Psoas muscle (tissue), 7 donors: ENCODE measurements at regions not wholly inside any gene's neighbourhood (a gene's known extent, or its start where the extent isn't known, plus 50 kb on each side); places are given as distances from the start of the nearest gene placed in this dataset.

Source experiments
- ATAC-seq, 4 donors: fragments of 200-7000 bp; cut with Tn5 transposase; one replicate each; pipeline ENCODE4 v1.9.1; 2020; ENCODE audit warnings: moderate library complexity in 3 of 4, mild to moderate bottlenecking in 2 of 4
- DNase-seq, 2 donors: peaks; one replicate each; pipeline ENCODE4 v3.0.0-alpha.2; 2020
- H3K27ac ChIP-seq: fragments of 200-600 bp; one replicate; pipeline ENCODE4 v1.8.0; 2022
- H3K27me3 ChIP-seq, 3 donors: fragments of 200-600 bp in 1 of 3; one replicate each; pipeline versions ENCODE4 v1.6.1 to v1.8.0; 2013 to 2022; ENCODE audit warnings: low read length in 2 of 3, mild to moderate bottlenecking in 2 of 3, moderate library complexity in 1 of 3; ENCODE audit not compliant: insufficient read depth in 3 of 3
- H3K36me3 ChIP-seq, 2 donors: fragments of 200-600 bp in 1 of 2; one replicate each; pipeline versions ENCODE4 v1.6.1 to v1.8.0; 2013 to 2022; ENCODE audit warnings: low read depth in 1 of 2, mild to moderate bottlenecking in 1 of 2, moderate library complexity in 1 of 2; ENCODE audit not compliant: insufficient read depth in 1 of 2
- H3K4me1 ChIP-seq: fragments of 200-600 bp; one replicate; pipeline ENCODE4 v1.8.0; 2022
- H3K4me3 ChIP-seq: fragments of 200-600 bp; one replicate; pipeline ENCODE4 v1.8.0; 2022; ENCODE audit warnings: mild to moderate bottlenecking
- H3K9me3 ChIP-seq: fragments of 200-600 bp; one replicate; pipeline ENCODE4 v1.8.0; 2022
- CTCF ChIP-seq: fragments of 200-600 bp; IDR thresholded peaks from one replicate; pipeline ENCODE4 v1.8.0; 2022; ENCODE audit warnings: antibody characterized with exemption
- WGBS, 3 donors: extraction: QIAGEN DNeasy Blood & Tissue Kit; methylation state at CpG; one replicate each; pipeline versions ENCODE4 v1.1.6 to v1.1.7; 2013; 5-methylcytosine and 5-hydroxymethylcytosine counted together
- intact Hi-C, 2 donors: fragments of 100-400 bp; cut with DNase I; formaldehyde crosslinking; loops; one replicate each; pipeline versions ENCODE4 v1.11.0 to v1.14.2; 2022
- donor health status: healthy with polysubstance abuse.
- donor health status: DM: no; HTN: no; CAD: no; lungs with moderate emphysema.
- donor health status: Bipolar disorder and iron deficiency.
- donor health status: healthy.
- donor health status: DM: yes; HTN: yes; CAD: no.
- donor health status: DM: no; HTN: no; CAD: no.
- donor health status: DM: yes; HTN: yes; CAD: no.

GRCh38 chr18:54509793-54510192, 81.3 kb upstream of the DYNAP start:
- no peak for DNase-seq
- Histone ChIP-seq H3K27me3 (no peaks in the 10 kb centered on the region), H3K4me1 (no peaks in the 10 kb centered on the region), H3K9me3 (no peaks in the 10 kb centered on the region), H3K36me3 (no peaks in the 10 kb centered on the region), H3K27ac (no peak overlapping the region), H3K4me3 (no peak overlapping the region)
- TF ChIP-seq CTCF: no peak
- intact Hi-C loops: no loop called here
- ATAC-seq: no peak
- WGBS, 3 donors: 57 to 69% (median 61%) methylated on average over 2 of the region's 2 CpGs

GRCh38 chr18:54515149-54515548, 75.9 kb upstream of the DYNAP start:
- no peak for DNase-seq
- 47 to 50% (median 49%) methylated on average over 2 of the region's 2 CpGs for WGBS, 3 donors
- Histone ChIP-seq H3K27ac (no peak overlapping the region), H3K27me3 (no peaks in the 10 kb centered on the region), H3K36me3 (no peaks in the 10 kb centered on the region), H3K4me3 (no peak overlapping the region), H3K9me3 (no peaks in the 10 kb centered on the region), H3K4me1 (no peaks in the 10 kb centered on the region)
- no peak for TF ChIP-seq CTCF
- intact Hi-C loops: no loop called here
- ATAC-seq: no peak

- no peak overlapping the region for H3K4me3 ChIP-seq
- intact Hi-C loops: no loop called here
- 83 to 92% (median 89%) methylated on average over 5 of the region's 5 CpGs for WGBS, 3 donors
- no peaks in the 10 kb centered on the region for H3K36me3 ChIP-seq
- no peak for DNase-seq
- H3K4me1 ChIP-seq: no peaks in the 10 kb centered on the region
- no peaks in the 10 kb centered on the region for H3K27me3 ChIP-seq
- no peak overlapping the region for H3K27ac ChIP-seq
- no peak for ATAC-seq
- H3K9me3 ChIP-seq: no peaks in the 10 kb centered on the region
- no peak for TF ChIP-seq CTCF
These were observed 73.5 kb upstream of the DYNAP start for GRCh38 chr18:54517521-54517920.

- intact Hi-C loops: no loop called here
- WGBS, 3 donors: 77 to 88% (median 79%) methylated on average over 1 of the region's 1 CpG
- TF ChIP-seq CTCF: no peak
- ATAC-seq (no peak), DNase-seq (no peak)
- H3K9me3 ChIP-seq: no peaks in the 10 kb centered on the region
- H3K27me3 ChIP-seq: no peaks in the 10 kb centered on the region
- no peaks in the 10 kb centered on the region for H3K36me3 ChIP-seq
- no peaks in the 10 kb centered on the region for H3K4me1 ChIP-seq
- H3K27ac ChIP-seq: no peak overlapping the region
- no peak overlapping the region for H3K4me3 ChIP-seq
These were observed 69.2 kb upstream of the DYNAP start for GRCh38 chr18:54521846-54522245.

- intact Hi-C loops: no loop called here
- WGBS, 3 donors: 32 to 48% (median 38%) methylated on average over 1 of the region's 1 CpG
These were observed 62.1 kb upstream of the DYNAP start for GRCh38 chr18:54528942-54529376.

More at GRCh38 chr18:54528942-54529376, 62.1 kb upstream of the DYNAP start:
- Histone ChIP-seq H3K27me3 (no peaks in the 10 kb centered on the region), H3K9me3 (no peaks in the 10 kb centered on the region), H3K4me3 (no peak overlapping the region), H3K27ac (no peak overlapping the region), H3K4me1 (no peaks in the 10 kb centered on the region), H3K36me3 (no peaks in the 10 kb centered on the region)
- TF ChIP-seq CTCF: no peak
- no peak for ATAC-seq
- DNase-seq: no peak
